ENCODE measurements at regions not wholly inside any gene's neighbourhood (a gene's known extent, or its start where the extent isn't known, plus 50 kb on each side); places are given as distances from the start of the nearest gene placed in this dataset.
"Not testable (repeated sequence)": the region's sequence is repeated elsewhere in the genome, so short reads cannot be mapped to it uniquely, and the experiment has no call there.

DNA sequence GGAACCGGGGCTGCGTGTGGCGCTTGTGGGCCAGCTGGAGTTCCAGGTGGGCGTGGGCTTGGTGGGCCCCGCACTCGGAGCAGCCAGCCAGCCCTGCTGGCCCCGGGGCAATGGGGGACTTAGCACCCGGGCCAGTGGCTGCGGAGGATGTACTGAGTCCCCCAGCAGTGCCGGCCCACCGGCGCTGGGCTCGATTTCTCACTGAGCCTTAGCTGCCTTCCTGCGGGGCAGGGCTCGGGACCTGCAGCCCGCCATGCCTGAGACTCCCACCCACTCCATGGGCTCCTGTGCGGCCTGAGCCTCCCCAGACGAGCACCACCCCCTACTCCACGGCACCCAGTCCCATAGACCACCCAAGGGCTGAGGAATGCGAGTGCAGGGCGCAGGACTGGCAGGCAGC, 963.6 kb upstream of the PCDH20 start:
- TF ChIP-seq, protein P1, sequence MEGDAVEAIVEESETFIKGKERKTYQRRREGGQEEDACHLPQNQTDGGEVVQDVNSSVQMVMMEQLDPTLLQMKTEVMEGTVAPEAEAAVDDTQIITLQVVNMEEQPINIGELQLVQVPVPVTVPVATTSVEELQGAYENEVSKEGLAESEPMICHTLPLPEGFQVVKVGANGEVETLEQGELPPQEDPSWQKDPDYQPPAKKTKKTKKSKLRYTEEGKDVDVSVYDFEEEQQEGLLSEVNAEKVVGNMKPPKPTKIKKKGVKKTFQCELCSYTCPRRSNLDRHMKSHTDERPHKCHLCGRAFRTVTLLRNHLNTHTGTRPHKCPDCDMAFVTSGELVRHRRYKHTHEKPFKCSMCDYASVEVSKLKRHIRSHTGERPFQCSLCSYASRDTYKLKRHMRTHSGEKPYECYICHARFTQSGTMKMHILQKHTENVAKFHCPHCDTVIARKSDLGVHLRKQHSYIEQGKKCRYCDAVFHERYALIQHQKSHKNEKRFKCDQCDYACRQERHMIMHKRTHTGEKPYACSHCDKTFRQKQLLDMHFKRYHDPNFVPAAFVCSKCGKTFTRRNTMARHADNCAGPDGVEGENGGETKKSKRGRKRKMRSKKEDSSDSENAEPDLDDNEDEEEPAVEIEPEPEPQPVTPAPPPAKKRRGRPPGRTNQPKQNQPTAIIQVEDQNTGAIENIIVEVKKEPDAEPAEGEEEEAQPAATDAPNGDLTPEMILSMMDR (IDR thresholded peaks at IDR 0.05) = not testable (repeated sequence)
- not testable (repeated sequence) for TF ChIP-seq ETV6 (CRISPR knock-in tag; IDR thresholded peaks at IDR 0.05); ELF4 (CRISPR knock-in tag; IDR thresholded peaks at IDR 0.05; ENCODE audit: low read depth)
- TF ChIP-seq, protein P2, sequence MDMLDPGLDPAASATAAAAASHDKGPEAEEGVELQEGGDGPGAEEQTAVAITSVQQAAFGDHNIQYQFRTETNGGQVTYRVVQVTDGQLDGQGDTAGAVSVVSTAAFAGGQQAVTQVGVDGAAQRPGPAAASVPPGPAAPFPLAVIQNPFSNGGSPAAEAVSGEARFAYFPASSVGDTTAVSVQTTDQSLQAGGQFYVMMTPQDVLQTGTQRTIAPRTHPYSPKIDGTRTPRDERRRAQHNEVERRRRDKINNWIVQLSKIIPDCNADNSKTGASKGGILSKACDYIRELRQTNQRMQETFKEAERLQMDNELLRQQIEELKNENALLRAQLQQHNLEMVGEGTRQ (CRISPR knock-in tag; IDR thresholded peaks at IDR 0.05) = not testable (repeated sequence)
